Neural progenitor cell (in vitro differentiated cells): ENCODE measurements at regions not wholly inside any gene's neighbourhood (a gene's known extent, or its start where the extent isn't known, plus 50 kb on each side); places are given as distances from the start of the nearest gene placed in this dataset.

ENCODE experiments used
- CTCF ChIP-seq: fragments of 200-600 bp; sonication (generic); IDR thresholded peaks from 2 replicates; pipeline ENCODE4 v1.5.1; 2017; ENCODE audit warnings: antibody characterized with exemption, mild to moderate bottlenecking
- EZH2 ChIP-seq: fragments of 200-600 bp; sonication (generic); IDR thresholded peaks from 2 replicates; pipeline ENCODE4 v1.6.1; 2017; ENCODE audit warnings: antibody characterized with exemption, mild to moderate bottlenecking, moderate library complexity
- EZH2phosphoT487 ChIP-seq: fragments of 200-600 bp; sonication (generic); IDR thresholded peaks from 2 replicates; pipeline ENCODE4 v1.6.1; 2017; ENCODE audit warnings: antibody characterized with exemption

- peak; percentile 36 for TF ChIP-seq CTCF
- no peak for TF ChIP-seq EZH2phosphoT487
- no peak for TF ChIP-seq EZH2
Observed at GRCh38 chr13:37427843-37428494, 170.6 kb downstream of the POSTN start.
